NCI-H524 (cell line): ENCODE measurements at regions not wholly inside any gene's neighbourhood (a gene's known extent, or its start where the extent isn't known, plus 50 kb on each side); places are given as distances from the start of the nearest gene placed in this dataset.

Experiments used
- DNase-seq, 2 experiments: peaks; one replicate each; lab custom pipeline; 2025; lab: John Stamatoyannopoulos, UW

- DNase-seq = no peak
Measured at GRCh38 chr3:118550122-118550521, 484.5 kb downstream of the IGSF11 start.

DNA sequence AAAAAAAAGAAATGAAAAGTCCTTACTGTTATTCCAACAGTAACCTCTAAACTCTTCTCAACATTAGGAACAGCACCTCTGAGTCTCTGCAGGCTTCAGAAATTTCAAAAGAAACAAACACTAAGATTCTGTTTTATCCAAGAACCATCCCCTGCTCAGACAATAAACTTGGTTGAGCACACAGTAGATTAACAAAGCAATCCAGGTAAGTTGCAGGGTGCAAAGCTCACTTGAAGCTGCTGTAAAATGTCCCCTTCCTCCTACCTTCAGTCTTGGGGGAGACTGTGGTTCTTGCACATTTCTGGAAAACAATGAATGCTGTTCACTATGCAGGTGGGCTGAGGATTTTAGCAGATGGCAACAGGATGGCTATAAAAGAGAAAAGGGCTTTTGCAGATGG lies 484.1 kb downstream of the IGSF11 start:
- peak in 1 of 2 experiments; percentile 16 for DNase-seq

DNA sequence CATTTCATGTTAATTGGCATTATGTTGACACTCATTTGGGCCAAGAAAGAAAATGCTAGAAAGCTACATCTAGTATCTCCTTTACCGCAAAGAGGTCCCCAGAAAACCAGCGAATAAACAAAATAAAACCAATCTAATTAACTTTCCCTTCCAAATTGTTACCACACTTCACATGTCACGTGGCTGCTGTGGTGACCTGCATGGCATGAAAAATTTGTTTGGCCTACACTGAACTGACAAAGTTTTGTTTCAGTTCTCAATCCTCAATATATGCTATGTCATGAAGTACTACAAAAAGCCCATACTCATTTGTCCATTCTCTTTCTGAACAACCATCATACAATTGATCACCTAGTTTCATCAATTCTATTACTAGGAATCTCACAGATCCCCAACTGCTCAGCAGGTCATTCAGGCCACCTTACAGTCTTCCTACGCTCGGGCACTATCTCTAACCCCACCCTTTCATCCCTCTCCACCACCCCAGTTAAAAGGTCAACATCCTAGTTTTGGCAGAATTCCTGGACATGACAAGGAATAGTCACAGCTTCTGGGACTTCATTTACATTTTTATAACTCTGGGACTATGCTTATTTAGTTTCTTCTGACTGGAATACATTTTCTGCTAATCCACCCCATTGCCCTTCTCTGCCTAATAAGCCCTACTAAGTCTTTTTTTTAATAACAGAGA lies 480.4 kb downstream of the IGSF11 start:
- no peak for DNase-seq

DNA sequence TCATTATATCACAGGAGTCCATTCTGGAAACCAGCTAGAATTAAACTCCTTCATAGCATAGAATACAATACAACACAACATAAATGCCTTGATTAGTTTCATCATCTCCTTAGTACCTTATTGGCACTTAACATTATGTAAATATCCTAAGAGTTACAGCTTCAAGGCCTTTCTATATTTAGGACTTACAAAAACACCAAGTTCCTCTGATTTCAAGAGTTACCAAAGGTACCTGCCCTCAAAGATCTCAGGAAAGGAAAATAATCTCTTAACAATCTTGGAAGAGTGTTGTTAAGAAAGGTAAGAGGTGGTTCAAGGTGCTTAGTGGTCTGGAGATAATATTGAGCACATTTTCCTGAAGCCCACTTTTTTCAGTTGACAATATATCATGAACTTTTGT lies 477.7 kb downstream of the IGSF11 start:
- DNase-seq = no peak

DNA sequence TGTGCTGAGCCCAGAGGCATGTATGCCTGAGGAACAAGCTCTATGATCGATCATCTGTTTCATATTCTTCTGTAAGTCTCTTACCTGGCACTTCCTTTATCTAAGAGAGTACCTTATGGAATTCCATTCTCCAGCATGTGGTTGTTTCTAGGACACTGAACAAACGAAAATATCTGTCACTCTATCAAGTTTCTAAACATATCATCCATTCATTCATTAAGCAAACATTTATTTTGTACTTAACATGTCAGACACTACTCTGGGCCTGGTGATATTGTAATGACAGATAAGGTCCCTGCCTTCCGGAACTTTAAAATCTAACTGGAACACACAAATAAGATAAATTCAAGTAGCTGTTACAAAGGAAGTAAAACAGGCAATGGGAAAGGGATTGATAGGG lies 477.1 kb downstream of the IGSF11 start:
- no peak for DNase-seq

DNA sequence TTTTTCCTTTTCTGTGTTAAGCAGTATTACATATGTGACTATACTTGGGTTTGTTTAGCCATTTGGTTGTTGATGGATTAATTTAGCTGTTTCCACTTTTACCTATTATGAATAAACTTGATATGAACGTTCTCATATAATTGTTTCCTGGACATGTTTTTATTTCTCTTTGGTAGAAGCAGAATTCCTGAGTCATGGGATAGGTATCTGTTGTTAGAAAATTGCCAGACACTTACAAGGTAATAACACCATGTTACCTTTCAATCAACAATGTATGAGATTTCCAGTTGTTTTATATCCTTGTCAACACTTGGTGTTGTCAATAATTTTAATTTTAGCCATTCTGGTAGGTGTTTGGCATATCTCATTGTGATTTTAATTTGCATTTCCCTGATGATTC lies 475.4 kb downstream of the IGSF11 start:
- no peak for DNase-seq

GRCh38 chr3:118564800-118565199 lies 469.8 kb downstream of the IGSF11 start:
- no peak for DNase-seq

- no peak for DNase-seq
Measured at GRCh38 chr3:118573912-118574311, 460.7 kb downstream of the IGSF11 start.

DNA sequence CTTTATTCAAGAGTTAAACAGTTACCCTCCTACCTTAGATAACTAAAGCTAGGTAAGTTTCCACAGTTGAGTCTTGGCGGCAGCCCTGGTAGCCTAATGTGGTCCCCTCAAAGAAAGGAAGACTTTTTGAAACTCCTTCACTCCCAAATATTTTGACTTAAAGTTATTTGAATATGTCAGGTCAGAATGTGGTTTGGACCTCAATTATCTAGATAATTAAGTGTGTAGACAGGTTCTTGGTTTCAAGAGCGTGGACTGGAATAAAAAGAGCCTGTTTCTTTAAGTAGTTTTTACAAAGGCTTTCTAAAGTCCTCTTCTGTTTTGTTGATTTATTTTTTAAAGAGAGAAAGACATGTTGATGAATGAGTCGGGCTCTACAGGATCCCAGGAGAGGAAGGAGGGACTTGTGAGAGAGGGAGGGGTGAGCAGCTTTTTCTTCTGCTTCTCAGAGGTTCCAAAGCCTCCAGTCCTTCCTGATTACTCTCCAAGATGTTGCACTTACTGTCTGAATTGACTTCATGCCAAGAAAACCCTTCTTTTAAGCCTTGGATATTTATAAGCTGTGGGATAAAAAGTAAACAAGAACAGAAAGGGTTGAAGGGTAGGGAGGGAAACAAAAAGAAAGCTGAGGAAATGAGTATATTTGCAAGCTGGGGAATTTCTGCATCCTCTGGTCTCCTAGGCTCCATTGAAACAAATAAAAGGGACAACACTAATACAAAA lies 457.4 kb downstream of the IGSF11 start:
- DNase-seq = no peak

- DNase-seq = no peak
Measured at GRCh38 chr3:118578559-118578958, 456.1 kb downstream of the IGSF11 start.

GRCh38 chr3:118587037-118587741 lies 447.5 kb downstream of the IGSF11 start:
- no peak for DNase-seq

GRCh38 chr3:118587847-118588246 lies 446.8 kb downstream of the IGSF11 start:
- DNase-seq = no peak

DNA sequence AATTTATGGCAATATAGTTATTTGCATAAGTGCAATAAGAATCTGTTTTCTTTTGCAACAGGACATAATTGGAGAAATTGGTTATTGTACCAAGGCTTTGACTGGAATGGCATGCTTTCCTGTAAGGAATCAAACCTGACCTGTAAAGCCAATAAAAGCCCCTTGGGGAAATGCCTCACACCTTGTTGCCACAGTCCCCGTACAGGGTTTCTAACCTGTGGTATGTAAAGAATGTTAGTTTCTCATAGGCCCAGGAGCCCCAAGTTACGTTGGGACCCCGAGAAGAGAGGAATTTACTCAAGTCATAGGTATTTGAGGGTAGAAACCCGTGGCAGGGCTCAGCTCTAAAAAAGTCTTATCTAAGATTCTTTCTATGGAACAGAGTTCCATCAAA lies 441.4 kb downstream of the IGSF11 start:
- no peak for DNase-seq

DNA sequence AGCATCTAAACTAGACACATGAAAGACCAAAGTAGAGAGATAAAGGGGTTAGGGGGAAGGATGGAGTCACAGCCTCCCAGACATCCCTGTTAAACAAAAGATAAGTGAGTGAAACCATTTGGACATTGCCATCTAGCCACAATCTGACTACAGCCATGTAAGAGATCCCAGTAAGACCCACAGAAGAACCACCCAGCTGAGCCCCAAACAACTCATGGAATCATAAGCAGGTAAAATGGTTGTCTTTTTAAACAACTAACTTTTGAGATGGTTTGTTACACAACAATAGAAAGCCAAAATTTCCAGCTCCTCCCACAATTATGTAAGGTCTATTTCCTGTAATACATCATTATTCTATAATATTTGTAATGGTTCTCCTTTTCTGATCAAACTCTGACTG lies 437.5 kb downstream of the IGSF11 start:
- no peak for DNase-seq

DNA sequence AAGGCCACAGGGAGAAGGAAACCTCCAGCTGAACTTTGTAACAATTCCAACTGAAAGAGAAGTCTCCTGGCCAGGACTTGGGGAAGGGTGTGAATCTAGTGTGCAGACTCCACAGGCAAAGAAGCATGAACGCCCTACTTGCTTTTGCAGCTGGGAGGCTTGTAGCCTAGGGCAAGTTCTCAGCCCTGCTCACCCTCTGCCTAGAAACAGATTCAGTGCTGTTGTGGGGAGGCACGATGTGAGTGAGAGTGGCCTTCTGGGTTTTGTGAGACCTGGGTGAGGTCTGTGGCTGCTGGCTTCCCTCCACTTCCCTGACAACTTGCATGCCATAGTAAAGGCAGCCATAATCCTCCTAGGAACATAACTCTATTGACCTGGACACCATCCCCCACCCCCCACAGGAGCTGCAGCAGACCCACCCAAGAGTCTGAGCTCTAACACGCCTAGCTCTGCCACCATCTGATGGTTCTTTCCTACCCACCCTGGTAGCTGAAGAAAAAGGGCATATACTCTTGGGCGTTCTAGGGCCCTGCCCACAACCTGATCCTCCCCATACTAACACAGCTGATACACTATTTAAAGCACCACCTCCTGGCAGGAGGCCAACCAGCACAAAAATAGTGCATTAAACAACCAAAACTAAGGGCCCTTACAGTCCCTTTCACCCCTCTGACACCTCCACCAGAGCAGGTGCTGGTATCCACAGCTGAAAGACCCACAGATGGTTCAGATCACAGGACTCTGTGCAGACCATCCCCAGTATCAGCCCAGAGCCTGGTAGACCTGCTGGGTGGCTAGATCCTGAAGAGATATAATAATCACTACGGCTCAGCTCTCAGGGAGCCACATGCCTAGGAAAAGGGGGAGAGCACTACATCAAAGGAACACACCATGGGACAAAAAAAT lies 426.5 kb downstream of the IGSF11 start:
- DNase-seq = no peak

- DNase-seq = no peak
Measured at GRCh38 chr3:118618247-118619040, 416.2 kb downstream of the IGSF11 start.

GRCh38 chr3:118626453-118626852 lies 408.2 kb downstream of the IGSF11 start:
- no peak for DNase-seq

GRCh38 chr3:118628704-118629341 lies 405.8 kb downstream of the IGSF11 start:
- peak; percentile 46 to 92 for DNase-seq

GRCh38 chr3:118629821-118630220 lies 404.8 kb downstream of the IGSF11 start:
- no peak for DNase-seq

- DNase-seq = no peak
Measured at GRCh38 chr3:118635711-118636110, 398.9 kb downstream of the IGSF11 start.

GRCh38 chr3:118636841-118637240 lies 397.8 kb downstream of the IGSF11 start:
- DNase-seq = peak in 1 of 2 experiments; percentile 48
